Bronchial epithelial cell (primary cell): ENCODE measurements at regions not wholly inside any gene's neighbourhood (a gene's known extent, or its start where the extent isn't known, plus 50 kb on each side); places are given as distances from the start of the nearest gene placed in this dataset.
A peak's percentile ranks its signal among the peaks of the same experiment; 100 is the strongest.

Experiments used
- DNase-seq: peaks from one replicate; pipeline ENCODE4 v3.0.0-alpha.2; 2010; ENCODE audit warnings: low read depth
- FAIRE-seq: peaks from 2 replicates; lab custom pipeline; 2011; peaks lifted over from hg19 to GRCh38; lab: Jason Lieb, UNC
- H3K27me3 ChIP-seq: 2 replicates; pipeline ENCODE4 v1.5.1; 2011; ENCODE audit warnings: low read length; ENCODE audit not compliant: control insufficient read depth, insufficient read depth
- H3K36me3 ChIP-seq: 2 replicates; pipeline ENCODE4 v1.5.1; 2011; ENCODE audit warnings: low read length; ENCODE audit not compliant: control insufficient read depth, insufficient read depth
- H3K4me3 ChIP-seq: 2 replicates; pipeline ENCODE4 v1.5.1; 2011; ENCODE audit warnings: mild to moderate bottlenecking, low read depth, low read length, control low read depth
- TF ChIP-seq, protein P1 (sequence below): IDR thresholded peaks from 2 replicates; pipeline ENCODE4 v1.5.1; 2011; ENCODE audit warnings: mild to moderate bottlenecking, moderate library complexity, low read length, control low read depth, inconsistent platforms; ENCODE audit not compliant: insufficient read depth, severe bottlenecking

DNA sequence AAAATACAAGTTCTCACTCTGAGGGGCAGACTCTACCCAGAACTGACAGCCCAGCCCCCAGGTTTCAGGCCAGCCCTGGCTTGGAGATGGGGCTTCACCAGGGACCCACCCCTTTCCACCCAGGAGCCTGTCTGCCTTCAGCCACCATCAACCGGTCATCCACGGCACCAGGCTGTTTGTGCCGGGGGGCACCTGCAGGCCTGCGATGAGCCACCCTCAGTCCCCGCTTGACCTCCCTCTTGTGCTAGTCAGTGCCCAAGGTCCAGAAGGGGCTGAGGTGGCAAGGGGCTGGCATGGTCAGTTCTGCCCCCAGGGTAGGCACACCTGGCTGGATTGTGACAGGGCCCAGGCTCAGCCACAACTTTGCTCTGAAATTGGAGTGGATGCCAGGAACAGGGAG, 82.1 kb downstream of the ADRA2C start:
- TF ChIP-seq, protein P1, sequence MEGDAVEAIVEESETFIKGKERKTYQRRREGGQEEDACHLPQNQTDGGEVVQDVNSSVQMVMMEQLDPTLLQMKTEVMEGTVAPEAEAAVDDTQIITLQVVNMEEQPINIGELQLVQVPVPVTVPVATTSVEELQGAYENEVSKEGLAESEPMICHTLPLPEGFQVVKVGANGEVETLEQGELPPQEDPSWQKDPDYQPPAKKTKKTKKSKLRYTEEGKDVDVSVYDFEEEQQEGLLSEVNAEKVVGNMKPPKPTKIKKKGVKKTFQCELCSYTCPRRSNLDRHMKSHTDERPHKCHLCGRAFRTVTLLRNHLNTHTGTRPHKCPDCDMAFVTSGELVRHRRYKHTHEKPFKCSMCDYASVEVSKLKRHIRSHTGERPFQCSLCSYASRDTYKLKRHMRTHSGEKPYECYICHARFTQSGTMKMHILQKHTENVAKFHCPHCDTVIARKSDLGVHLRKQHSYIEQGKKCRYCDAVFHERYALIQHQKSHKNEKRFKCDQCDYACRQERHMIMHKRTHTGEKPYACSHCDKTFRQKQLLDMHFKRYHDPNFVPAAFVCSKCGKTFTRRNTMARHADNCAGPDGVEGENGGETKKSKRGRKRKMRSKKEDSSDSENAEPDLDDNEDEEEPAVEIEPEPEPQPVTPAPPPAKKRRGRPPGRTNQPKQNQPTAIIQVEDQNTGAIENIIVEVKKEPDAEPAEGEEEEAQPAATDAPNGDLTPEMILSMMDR = no peak
- no peaks in the 10 kb centered on the region for H3K36me3 ChIP-seq
- FAIRE-seq (no peak), DNase-seq (no peak)
- H3K27me3 ChIP-seq = no peaks in the 10 kb centered on the region
- no peak overlapping the region for H3K4me3 ChIP-seq

DNA sequence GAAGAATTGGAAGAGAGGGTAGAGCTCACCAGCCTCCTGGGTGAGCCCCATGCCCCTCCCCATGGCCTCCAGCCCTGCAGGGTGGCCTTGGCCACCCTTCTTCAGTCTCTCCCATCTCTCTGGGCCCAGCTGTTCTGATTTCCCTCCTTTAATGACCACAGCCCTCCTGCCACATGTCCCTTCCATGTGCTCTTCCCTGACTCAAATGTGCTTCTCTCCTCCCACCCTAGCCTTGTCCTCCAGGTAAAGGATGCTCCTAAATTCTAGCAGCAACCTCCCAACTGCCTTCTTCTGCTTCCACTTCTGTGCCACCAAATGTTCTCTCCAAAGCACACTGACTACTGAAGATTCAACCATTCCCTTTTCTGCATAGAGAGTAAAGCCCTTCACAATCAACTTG, 83.0 kb downstream of the ADRA2C start:
- H3K36me3 ChIP-seq = no peaks in the 10 kb centered on the region
- no peak overlapping the region for H3K4me3 ChIP-seq
- FAIRE-seq = no peak
- TF ChIP-seq, protein P1 = no peak
- DNase-seq = no peak
- H3K27me3 ChIP-seq = no peaks in the 10 kb centered on the region

DNA sequence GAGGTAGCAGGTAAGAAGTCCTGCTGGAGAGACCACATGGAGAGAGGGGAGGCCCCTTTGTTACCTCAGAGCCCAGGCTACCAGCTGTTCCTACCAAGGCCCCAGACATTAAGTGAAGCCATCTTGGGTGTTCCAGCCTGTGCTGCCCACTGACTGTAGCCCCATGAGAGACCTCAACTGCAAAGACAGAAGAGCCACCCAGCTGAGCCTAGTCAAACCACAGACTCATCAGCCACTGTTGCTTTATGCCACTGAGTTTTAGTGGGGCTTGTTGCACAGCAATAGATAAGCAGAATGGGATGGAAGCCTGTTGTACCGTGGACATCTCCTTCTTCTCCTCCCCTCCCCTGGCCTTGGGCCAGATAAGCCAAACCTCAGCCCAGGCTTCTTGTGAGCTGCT, 83.9 kb downstream of the ADRA2C start:
- H3K36me3 ChIP-seq = no peaks in the 10 kb centered on the region
- DNase-seq (no peak), FAIRE-seq (no peak)
- H3K27me3 ChIP-seq = no peaks in the 10 kb centered on the region
- TF ChIP-seq, protein P1 = no peak
- no peak overlapping the region for H3K4me3 ChIP-seq

DNA sequence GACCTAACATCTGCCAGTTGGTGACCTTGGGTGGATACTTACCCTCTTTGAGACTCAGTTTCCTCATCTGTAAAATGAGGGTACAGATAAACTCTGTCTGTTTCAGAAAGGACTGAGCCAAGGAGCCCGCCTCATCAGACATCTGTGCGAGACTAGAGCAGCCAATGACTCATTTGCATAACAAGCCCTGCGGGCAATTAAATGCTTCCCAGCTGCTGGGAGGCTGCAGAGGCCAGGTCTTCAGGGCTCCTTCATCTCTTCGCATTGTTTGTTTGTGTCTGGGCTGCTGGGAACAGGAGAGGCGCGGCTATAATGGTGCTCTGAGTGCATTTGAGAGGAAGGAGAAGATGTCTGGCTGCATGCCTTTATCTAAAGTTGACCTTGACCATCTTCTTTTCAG, 85.0 kb downstream of the ADRA2C start:
- H3K36me3 ChIP-seq = no peaks in the 10 kb centered on the region
- DNase-seq (peak; percentile 4), FAIRE-seq (no peak)
- TF ChIP-seq, protein P1 = no peak
- no peaks in the 10 kb centered on the region for H3K27me3 ChIP-seq
- no peak overlapping the region for H3K4me3 ChIP-seq

DNA sequence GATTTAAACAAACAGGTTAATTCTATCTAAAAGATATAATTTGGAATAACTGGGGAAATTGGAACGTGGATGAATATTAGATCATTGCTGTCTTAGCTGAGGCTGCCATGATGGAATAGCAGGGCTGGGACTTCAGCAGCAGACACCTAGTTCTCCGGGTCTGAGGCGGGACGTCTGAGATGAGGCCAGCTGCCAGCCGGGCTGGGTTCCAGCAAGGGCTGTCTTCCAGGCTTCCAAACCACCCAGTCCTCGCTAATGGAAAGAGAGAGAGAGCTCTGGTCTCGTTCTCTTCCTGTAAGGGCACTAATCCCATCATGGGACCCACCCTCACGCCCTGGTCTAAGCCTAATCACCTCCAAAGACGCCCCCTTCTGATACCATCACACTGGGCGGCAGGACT, 85.7 kb downstream of the ADRA2C start:
- Histone ChIP-seq H3K36me3 (no peaks in the 10 kb centered on the region), H3K4me3 (no peak overlapping the region), H3K27me3 (no peaks in the 10 kb centered on the region)
- DNase-seq (no peak), FAIRE-seq (no peak)
- TF ChIP-seq, protein P1 = no peak

DNA sequence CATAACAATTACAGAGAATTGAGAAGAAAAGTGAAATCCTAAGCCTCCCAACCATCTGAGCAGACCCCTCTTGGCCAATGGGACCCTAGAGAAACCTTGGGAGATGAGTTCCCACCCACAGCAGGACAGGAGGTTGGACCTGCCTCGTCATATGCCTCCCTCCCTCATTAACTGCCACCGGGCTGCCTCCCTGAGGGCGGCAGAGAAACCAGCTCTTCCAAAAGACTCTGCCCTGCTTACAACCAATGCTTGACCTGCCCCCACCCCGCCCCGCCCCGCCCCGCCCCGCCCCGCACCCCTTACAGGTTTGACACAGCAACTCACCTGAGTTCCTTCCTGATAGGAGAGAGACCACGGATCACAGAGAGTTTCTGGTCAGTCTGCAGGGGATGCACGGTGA, 86.1 kb downstream of the ADRA2C start:
- no peak for FAIRE-seq
- Histone ChIP-seq H3K4me3 (no peak overlapping the region), H3K36me3 (no peaks in the 10 kb centered on the region), H3K27me3 (no peaks in the 10 kb centered on the region)
- TF ChIP-seq, protein P1 = no peak
- DNase-seq = no peak
